Neural progenitor cell (in vitro differentiated cells): ENCODE measurements at regions not wholly inside any gene's neighbourhood (a gene's known extent, or its start where the extent isn't known, plus 50 kb on each side); places are given as distances from the start of the nearest gene placed in this dataset.

Source experiments
- DNase-seq: peaks from one replicate; pipeline ENCODE4 v3.0.0-alpha.2; 2016; ENCODE audit warnings: low spot score
- H2AFZ ChIP-seq: fragments of 200-600 bp; sonication (generic); replicated peaks from 2 replicates; pipeline ENCODE4 v1.6.1; 2016; ENCODE audit warnings: antibody characterized with exemption
- H3F3A ChIP-seq: fragments of 200-600 bp; sonication (generic); 2 replicates; pipeline ENCODE4 v1.6.1; 2016; ENCODE audit warnings: antibody characterized with exemption, low read depth
- H3K27ac ChIP-seq: fragments of 200-600 bp; sonication (generic); 2 replicates; pipeline ENCODE4 v1.5.1; 2016; ENCODE audit warnings: mild to moderate bottlenecking
- H3K27me3 ChIP-seq: fragments of 200-600 bp; sonication (generic); 2 replicates; pipeline ENCODE4 v1.6.1; 2016; ENCODE audit warnings: mild to moderate bottlenecking, moderate library complexity
- H3K36me3 ChIP-seq: fragments of 200-600 bp; sonication (generic); 2 replicates; pipeline ENCODE4 v1.5.1; 2016
- H3K4me1 ChIP-seq: fragments of 200-600 bp; sonication (generic); 2 replicates; pipeline ENCODE4 v1.6.1; 2016; ENCODE audit warnings: mixed run types
- H3K4me2 ChIP-seq: fragments of 200-600 bp; sonication (generic); 2 replicates; pipeline ENCODE4 v1.6.1; 2016
- H3K4me3 ChIP-seq: fragments of 200-600 bp; sonication (generic); 2 replicates; pipeline ENCODE4 v1.5.1; 2016
- H3K79me2 ChIP-seq: fragments of 200-600 bp; sonication (generic); 2 replicates; pipeline ENCODE4 v1.6.1; 2016; ENCODE audit warnings: low read depth
- H3K9ac ChIP-seq: fragments of 200-600 bp; sonication (generic); 2 replicates; pipeline ENCODE4 v1.6.1; 2016
- H3K9me3 ChIP-seq: fragments of 200-600 bp; sonication (generic); 2 replicates; pipeline ENCODE4 v1.5.1; 2016; ENCODE audit warnings: low read depth
- H4K20me1 ChIP-seq: fragments of 200-600 bp; sonication (generic); 2 replicates; pipeline ENCODE4 v1.6.1; 2016; ENCODE audit warnings: low read depth
- H3K27ac Mint-ChIP-seq: 3 replicates; pipeline ENCODE4 v1.8.0; 2021; ENCODE audit warnings: mixed read lengths
- H3K27me3 Mint-ChIP-seq: 2 replicates; pipeline ENCODE4 v1.8.0; 2022; ENCODE audit warnings: low read depth, mild to moderate bottlenecking, inconsistent platforms, moderate library complexity, mixed read lengths; ENCODE audit not compliant: insufficient read depth
- H3K36me3 Mint-ChIP-seq: 3 replicates; pipeline ENCODE4 v1.8.0; 2021; ENCODE audit warnings: mixed read lengths
- H3K4me1 Mint-ChIP-seq: 3 replicates; pipeline ENCODE4 v1.8.0; 2021; ENCODE audit warnings: mixed read lengths
- H3K4me3 Mint-ChIP-seq: 3 replicates; pipeline ENCODE4 v1.8.0; 2021; ENCODE audit warnings: mild to moderate bottlenecking, moderate library complexity, mixed read lengths
- H3K9me3 Mint-ChIP-seq: 3 replicates; pipeline ENCODE4 v1.8.0; 2020; ENCODE audit warnings: mixed read lengths
- CTCF ChIP-seq: fragments of 200-600 bp; sonication (generic); IDR thresholded peaks from 2 replicates; pipeline ENCODE4 v1.5.1; 2017; ENCODE audit warnings: antibody characterized with exemption, mild to moderate bottlenecking
- EZH2 ChIP-seq: fragments of 200-600 bp; sonication (generic); IDR thresholded peaks from 2 replicates; pipeline ENCODE4 v1.6.1; 2017; ENCODE audit warnings: antibody characterized with exemption, mild to moderate bottlenecking, moderate library complexity
- EZH2phosphoT487 ChIP-seq: fragments of 200-600 bp; sonication (generic); IDR thresholded peaks from 2 replicates; pipeline ENCODE4 v1.6.1; 2017; ENCODE audit warnings: antibody characterized with exemption

GRCh38 chr13:103403148-103403740, 337.0 kb upstream of the SLC10A2 start:
- no peaks in the 10 kb centered on the region for H3K4me1 ChIP-seq
- H3K79me2 ChIP-seq: no peaks in the 10 kb centered on the region
- Mint-ChIP-seq H3K4me3 (no peak overlapping the region), H3K9me3 (peaks cover 6% of the 10 kb centered on the region), H3K27ac (no peak overlapping the region), H3K36me3 (no peaks in the 10 kb centered on the region), H3K27me3 (no peaks in the 10 kb centered on the region), H3K4me1 (no peaks in the 10 kb centered on the region)
- H3K27ac ChIP-seq: no peak overlapping the region
- no peak overlapping the region for H3K9ac ChIP-seq
- no peak overlapping the region for H2AFZ ChIP-seq
- H3K4me2 ChIP-seq: no peak overlapping the region
- H3K27me3 ChIP-seq: no peaks in the 10 kb centered on the region
- H3K4me3 ChIP-seq: no peak overlapping the region
- no peaks in the 10 kb centered on the region for H3K36me3 ChIP-seq
- no peaks in the 10 kb centered on the region for H4K20me1 ChIP-seq
- no peaks in the 10 kb centered on the region for H3F3A ChIP-seq
- H3K9me3 ChIP-seq: no peaks in the 10 kb centered on the region
- TF ChIP-seq CTCF (no peak), EZH2 (no peak), EZH2phosphoT487 (no peak)
- no peak for DNase-seq

- H3K9me3 ChIP-seq: no peaks in the 10 kb centered on the region
- H3K9ac ChIP-seq: no peak overlapping the region
- Mint-ChIP-seq H3K4me3 (no peak overlapping the region), H3K36me3 (no peaks in the 10 kb centered on the region), H3K4me1 (peaks cover 4% of the 10 kb centered on the region), H3K27ac (no peak overlapping the region), H3K9me3 (peaks cover 5% of the 10 kb centered on the region), H3K27me3 (no peaks in the 10 kb centered on the region)
- no peak for TF ChIP-seq EZH2phosphoT487
- TF ChIP-seq EZH2: no peak
- TF ChIP-seq CTCF: no peak
- H3K27ac ChIP-seq: no peak overlapping the region
- no peaks in the 10 kb centered on the region for H4K20me1 ChIP-seq
- no peaks in the 10 kb centered on the region for H3K4me1 ChIP-seq
- H3K27me3 ChIP-seq: no peaks in the 10 kb centered on the region
- H3K36me3 ChIP-seq: no peaks in the 10 kb centered on the region
- no peak overlapping the region for H2AFZ ChIP-seq
- H3K4me3 ChIP-seq: no peak overlapping the region
- DNase-seq: no peak
- no peaks in the 10 kb centered on the region for H3K79me2 ChIP-seq
- H3K4me2 ChIP-seq: no peak overlapping the region
- no peaks in the 10 kb centered on the region for H3F3A ChIP-seq
Measured at GRCh38 chr13:103395139-103395538, 328.9 kb upstream of the SLC10A2 start.

- no peak for DNase-seq
- TF ChIP-seq CTCF (no peak), EZH2 (no peak), EZH2phosphoT487 (no peak)
- no peaks in the 10 kb centered on the region for H3K36me3 ChIP-seq
- Mint-ChIP-seq H3K4me1 (peaks cover 4% of the 10 kb centered on the region), H3K36me3 (no peaks in the 10 kb centered on the region), H3K27ac (no peak overlapping the region), H3K4me3 (no peak overlapping the region), H3K27me3 (no peaks in the 10 kb centered on the region), H3K9me3 (peaks cover 5% of the 10 kb centered on the region)
- no peaks in the 10 kb centered on the region for H3K27me3 ChIP-seq
- H3K27ac ChIP-seq: no peak overlapping the region
- H3K79me2 ChIP-seq: no peaks in the 10 kb centered on the region
- no peaks in the 10 kb centered on the region for H3K4me1 ChIP-seq
- H3F3A ChIP-seq: no peaks in the 10 kb centered on the region
- H2AFZ ChIP-seq: no peak overlapping the region
- H3K9me3 ChIP-seq: no peaks in the 10 kb centered on the region
- H4K20me1 ChIP-seq: no peaks in the 10 kb centered on the region
- H3K4me3 ChIP-seq: no peak overlapping the region
- H3K9ac ChIP-seq: no peak overlapping the region
- no peak overlapping the region for H3K4me2 ChIP-seq
Measured at GRCh38 chr13:103394618-103395017, 328.4 kb upstream of the SLC10A2 start.
